Activated naive CD8-positive, alpha-beta T cell treated with anti-CD3 and anti-CD28 coated beads for 36 hours (primary cell): ENCODE measurements at regions not wholly inside any gene's neighbourhood (a gene's known extent, or its start where the extent isn't known, plus 50 kb on each side); places are given as distances from the start of the nearest gene placed in this dataset.

ENCODE experiments used
- DNase-seq: peaks from one replicate; pipeline ENCODE4 v3.0.0; 2021
- H3K27ac Mint-ChIP-seq: one replicate; pipeline ENCODE4 v1.8.0; 2022; ENCODE audit warnings: mild to moderate bottlenecking, moderate library complexity, mixed read lengths
- H3K27me3 Mint-ChIP-seq: one replicate; pipeline ENCODE4 v1.8.0; 2022; ENCODE audit warnings: mild to moderate bottlenecking, mixed read lengths
- H3K36me3 Mint-ChIP-seq: one replicate; pipeline ENCODE4 v1.8.0; 2021; ENCODE audit warnings: mild to moderate bottlenecking, mixed read lengths
- H3K4me1 Mint-ChIP-seq: one replicate; pipeline ENCODE4 v1.8.0; 2021; ENCODE audit warnings: mixed read lengths
- H3K4me3 Mint-ChIP-seq: one replicate; pipeline ENCODE4 v1.8.0; 2022; ENCODE audit warnings: mild to moderate bottlenecking, moderate library complexity, mixed read lengths
- H3K9me3 Mint-ChIP-seq: one replicate; pipeline ENCODE4 v1.8.0; 2022; ENCODE audit warnings: mixed read lengths

- H3K27ac Mint-ChIP-seq, result no peak overlapping the region
These were observed 217.6 kb upstream of the CCDC150 start for GRCh38 chr2:196421880-196422279.

GRCh38 chr2:196422361-196422760 is 217.2 kb upstream of the CCDC150 start:
- no peaks in the 10 kb centered on the region for H3K27me3 Mint-ChIP-seq
- no peak overlapping the region for H3K4me3 Mint-ChIP-seq

More at GRCh38 chr2:196421880-196422279, 217.6 kb upstream of the CCDC150 start:
- Mint-ChIP-seq H3K27me3 (no peaks in the 10 kb centered on the region), H3K4me1 (no peaks in the 10 kb centered on the region), H3K36me3 (no peaks in the 10 kb centered on the region), H3K9me3 (no peaks in the 10 kb centered on the region), H3K4me3 (no peak overlapping the region)
- DNase-seq, result no peak

GRCh38 chr2:196426122-196426521 is 213.4 kb upstream of the CCDC150 start:
- peaks cover 3% of the 10 kb centered on the region for H3K4me1 Mint-ChIP-seq
- no peaks in the 10 kb centered on the region for H3K9me3 Mint-ChIP-seq
- H3K36me3 Mint-ChIP-seq, result no peaks in the 10 kb centered on the region
- H3K27ac Mint-ChIP-seq, result no peak overlapping the region
- peaks cover 13% of the 10 kb centered on the region for H3K27me3 Mint-ChIP-seq
- DNase-seq, result no peak
- no peak overlapping the region for H3K4me3 Mint-ChIP-seq

More at GRCh38 chr2:196422361-196422760, 217.2 kb upstream of the CCDC150 start:
- Mint-ChIP-seq H3K27ac (no peak overlapping the region), H3K4me1 (no peaks in the 10 kb centered on the region), H3K36me3 (no peaks in the 10 kb centered on the region), H3K9me3 (no peaks in the 10 kb centered on the region)
- no peak for DNase-seq

DNA sequence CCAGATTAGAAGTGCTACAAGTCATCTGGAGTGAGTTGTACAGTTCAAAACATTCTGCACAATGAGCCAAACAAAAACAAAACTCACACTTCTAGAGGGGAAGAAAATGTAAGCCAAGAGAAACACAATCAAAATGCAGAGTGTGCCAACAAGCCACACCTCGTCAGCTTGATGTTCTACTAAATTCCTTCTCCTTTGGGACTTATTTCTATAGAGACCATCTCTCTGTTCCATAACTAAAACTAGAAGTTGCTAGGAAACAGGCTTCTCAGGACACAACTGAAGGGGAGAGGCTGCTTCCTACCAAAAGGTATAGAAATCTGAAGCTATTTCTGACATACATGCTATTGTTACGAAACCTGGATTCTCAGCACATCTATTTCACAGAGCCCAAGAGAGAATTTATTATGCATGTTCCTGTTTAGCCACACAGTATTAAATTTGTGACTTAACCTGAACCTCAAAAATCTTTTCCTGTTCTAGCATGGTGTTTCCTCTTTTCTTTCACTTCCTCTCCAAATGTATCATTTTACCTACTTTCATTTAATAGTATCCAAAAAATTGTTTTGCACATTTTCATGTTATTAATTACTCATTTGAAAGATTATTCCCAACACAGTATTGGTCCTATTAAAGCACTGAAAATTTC is 211.4 kb upstream of the CCDC150 start:
- Mint-ChIP-seq H3K27ac (no peak overlapping the region), H3K4me1 (peaks cover 3% of the 10 kb centered on the region), H3K36me3 (no peaks in the 10 kb centered on the region), H3K4me3 (no peak overlapping the region), H3K9me3 (no peaks in the 10 kb centered on the region), H3K27me3 (peaks cover 16% of the 10 kb centered on the region)
- no peak for DNase-seq

DNA sequence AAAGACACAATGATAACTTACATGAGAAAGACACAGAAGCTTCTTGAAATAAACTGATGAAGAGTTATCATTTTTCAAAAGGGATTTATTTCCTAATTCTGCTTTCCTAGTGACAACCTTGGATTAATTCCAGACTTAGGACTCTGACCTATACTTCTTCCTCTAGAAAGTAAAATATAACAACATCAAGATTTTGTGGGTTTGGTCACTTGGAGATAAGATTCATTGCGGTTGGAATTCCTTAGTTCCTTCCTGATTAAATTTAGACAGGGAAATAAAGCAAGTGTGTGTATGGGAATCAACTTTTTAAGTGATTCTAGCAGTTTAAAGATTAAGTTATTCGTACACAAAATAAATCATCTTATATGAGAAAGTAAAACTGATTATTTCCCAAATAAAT is 208.4 kb upstream of the CCDC150 start:
- Mint-ChIP-seq H3K9me3 (no peaks in the 10 kb centered on the region), H3K27ac (no peak overlapping the region), H3K4me3 (no peak overlapping the region), H3K4me1 (peaks cover 3% of the 10 kb centered on the region), H3K27me3 (peaks cover 16% of the 10 kb centered on the region), H3K36me3 (no peaks in the 10 kb centered on the region)
- no peak for DNase-seq

DNA sequence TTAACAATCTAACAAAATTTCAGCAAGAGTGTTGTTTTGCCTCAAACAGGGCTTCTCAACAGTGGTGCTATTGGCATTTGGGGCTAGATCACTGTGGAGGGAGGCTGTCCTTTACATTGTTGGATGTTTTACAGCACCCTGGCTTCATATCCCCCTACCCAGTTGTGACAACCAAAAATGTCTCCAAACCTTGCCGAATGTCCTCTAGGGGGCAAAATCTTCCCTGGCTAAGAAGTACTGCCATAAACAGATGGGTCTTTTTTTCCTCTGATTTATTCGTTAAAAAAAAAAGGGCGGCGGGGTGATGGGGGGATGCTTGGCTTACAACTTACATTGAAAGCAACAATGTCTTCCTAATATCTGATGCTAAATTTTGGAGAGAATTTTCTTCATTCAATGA is 207.6 kb upstream of the CCDC150 start:
- Mint-ChIP-seq H3K27me3 (peaks cover 18% of the 10 kb centered on the region), H3K4me3 (no peak overlapping the region), H3K27ac (no peak overlapping the region), H3K36me3 (no peaks in the 10 kb centered on the region), H3K9me3 (no peaks in the 10 kb centered on the region), H3K4me1 (peaks cover 3% of the 10 kb centered on the region)
- DNase-seq, result no peak

- peaks cover 1% of the 10 kb centered on the region for H3K4me1 Mint-ChIP-seq
- H3K27me3 Mint-ChIP-seq, result peaks cover 26% of the 10 kb centered on the region
- no peak overlapping the region for H3K4me3 Mint-ChIP-seq
- H3K27ac Mint-ChIP-seq, result no peak overlapping the region
- no peaks in the 10 kb centered on the region for H3K36me3 Mint-ChIP-seq
- no peak for DNase-seq
- H3K9me3 Mint-ChIP-seq, result no peaks in the 10 kb centered on the region
These were observed 206.4 kb upstream of the CCDC150 start for GRCh38 chr2:196433116-196433515.

- no peaks in the 10 kb centered on the region for H3K9me3 Mint-ChIP-seq
- DNase-seq, result no peak
- H3K4me1 Mint-ChIP-seq, result no peaks in the 10 kb centered on the region
- no peak overlapping the region for H3K27ac Mint-ChIP-seq
- H3K4me3 Mint-ChIP-seq, result no peak overlapping the region
- peaks cover 26% of the 10 kb centered on the region for H3K27me3 Mint-ChIP-seq
- H3K36me3 Mint-ChIP-seq, result no peaks in the 10 kb centered on the region
These were observed 205.3 kb upstream of the CCDC150 start for GRCh38 chr2:196434217-196434616.

DNA sequence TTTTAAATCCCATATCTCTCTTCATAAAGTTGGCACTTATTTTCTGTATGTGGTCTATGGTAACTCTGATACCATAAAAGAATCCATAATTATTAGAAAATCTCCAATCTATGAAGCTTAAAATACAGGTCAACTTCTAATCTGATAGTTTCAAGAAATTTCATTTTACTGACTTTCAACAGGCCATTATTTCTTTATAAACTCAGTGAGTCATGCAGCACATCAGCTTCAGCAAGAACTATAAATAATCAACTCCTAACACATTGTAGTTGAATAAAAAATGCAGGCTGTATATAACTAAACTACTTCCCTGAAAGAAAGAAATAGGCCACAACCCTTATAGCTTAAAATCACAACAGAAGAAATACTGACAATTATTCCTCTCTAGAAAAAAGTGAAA is 204.3 kb upstream of the CCDC150 start:
- no peak overlapping the region for H3K27ac Mint-ChIP-seq
- H3K36me3 Mint-ChIP-seq, result no peaks in the 10 kb centered on the region
- H3K9me3 Mint-ChIP-seq, result no peaks in the 10 kb centered on the region
- H3K27me3 Mint-ChIP-seq, result peaks cover 21% of the 10 kb centered on the region
- no peak overlapping the region for H3K4me3 Mint-ChIP-seq
- DNase-seq, result no peak
- H3K4me1 Mint-ChIP-seq, result no peaks in the 10 kb centered on the region

- no peak overlapping the region for H3K27ac Mint-ChIP-seq
- no peaks in the 10 kb centered on the region for H3K4me1 Mint-ChIP-seq
- no peaks in the 10 kb centered on the region for H3K36me3 Mint-ChIP-seq
- no peak for DNase-seq
- H3K27me3 Mint-ChIP-seq, result peaks cover 9% of the 10 kb centered on the region
- no peaks in the 10 kb centered on the region for H3K9me3 Mint-ChIP-seq
- no peak overlapping the region for H3K4me3 Mint-ChIP-seq
These were observed 201.9 kb upstream of the CCDC150 start for GRCh38 chr2:196437626-196438025.

GRCh38 chr2:196439760-196440159 is 199.8 kb upstream of the CCDC150 start:
- H3K4me1 Mint-ChIP-seq, result no peaks in the 10 kb centered on the region
- no peak for DNase-seq
- no peaks in the 10 kb centered on the region for H3K36me3 Mint-ChIP-seq
- peaks cover 9% of the 10 kb centered on the region for H3K27me3 Mint-ChIP-seq
- H3K4me3 Mint-ChIP-seq, result no peak overlapping the region
- H3K9me3 Mint-ChIP-seq, result no peaks in the 10 kb centered on the region
- H3K27ac Mint-ChIP-seq, result no peak overlapping the region

- H3K27ac Mint-ChIP-seq, result no peak overlapping the region
- DNase-seq, result no peak
- H3K36me3 Mint-ChIP-seq, result no peaks in the 10 kb centered on the region
- H3K27me3 Mint-ChIP-seq, result peaks cover 9% of the 10 kb centered on the region
- H3K9me3 Mint-ChIP-seq, result no peaks in the 10 kb centered on the region
- H3K4me3 Mint-ChIP-seq, result no peak overlapping the region
- H3K4me1 Mint-ChIP-seq, result no peaks in the 10 kb centered on the region
These were observed 199.1 kb upstream of the CCDC150 start for GRCh38 chr2:196440413-196440812.

DNA sequence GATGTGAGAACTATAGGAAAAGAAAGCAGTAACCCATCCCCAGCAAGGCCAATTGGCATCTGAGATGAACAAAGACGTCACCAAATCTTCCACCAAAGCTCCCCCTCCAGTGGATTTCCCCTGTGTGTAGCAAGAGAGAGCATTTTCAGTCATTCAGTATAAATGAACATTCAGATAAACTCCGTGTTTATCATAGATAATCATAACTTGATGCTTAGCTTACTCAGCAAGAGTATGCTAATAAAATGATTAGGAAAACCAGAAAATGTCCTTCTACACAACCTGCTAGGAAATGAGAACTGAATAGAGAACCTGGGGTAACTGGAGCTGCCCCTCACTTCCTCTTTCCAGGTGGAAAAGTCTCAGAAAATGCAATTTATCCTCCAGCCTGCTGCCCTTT is 198.0 kb upstream of the CCDC150 start:
- H3K27me3 Mint-ChIP-seq, result peaks cover 14% of the 10 kb centered on the region
- no peaks in the 10 kb centered on the region for H3K36me3 Mint-ChIP-seq
- no peaks in the 10 kb centered on the region for H3K9me3 Mint-ChIP-seq
- no peak for DNase-seq
- H3K27ac Mint-ChIP-seq, result no peak overlapping the region
- H3K4me1 Mint-ChIP-seq, result no peaks in the 10 kb centered on the region
- no peak overlapping the region for H3K4me3 Mint-ChIP-seq

- H3K27me3 Mint-ChIP-seq, result peaks cover 10% of the 10 kb centered on the region
- H3K9me3 Mint-ChIP-seq, result no peaks in the 10 kb centered on the region
- no peaks in the 10 kb centered on the region for H3K4me1 Mint-ChIP-seq
- H3K36me3 Mint-ChIP-seq, result no peaks in the 10 kb centered on the region
- H3K4me3 Mint-ChIP-seq, result no peak overlapping the region
- DNase-seq, result no peak
- H3K27ac Mint-ChIP-seq, result no peak overlapping the region
These were observed 197.3 kb upstream of the CCDC150 start for GRCh38 chr2:196442211-196442610.

DNA sequence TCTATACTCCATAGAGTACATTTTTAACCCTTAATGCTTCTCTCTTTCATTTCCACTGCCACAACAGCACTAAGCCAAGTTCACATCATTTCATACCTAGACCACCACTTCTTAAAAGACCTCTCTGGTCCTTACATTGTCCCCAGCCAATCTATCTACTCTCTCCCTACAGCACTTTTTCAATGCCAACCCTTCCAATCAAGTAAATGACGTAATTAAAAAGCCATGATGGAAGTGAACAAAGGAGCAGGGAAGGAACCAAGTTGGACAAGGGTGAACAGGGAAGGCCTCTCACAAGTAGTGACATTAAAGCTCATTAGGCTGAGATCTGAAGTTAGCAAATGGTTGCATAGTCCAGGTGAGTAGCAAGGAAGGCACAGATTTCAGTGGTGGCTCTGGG is 195.1 kb upstream of the CCDC150 start:
- Mint-ChIP-seq H3K27me3 (peaks cover 4% of the 10 kb centered on the region), H3K27ac (no peak overlapping the region), H3K4me1 (no peaks in the 10 kb centered on the region), H3K36me3 (no peaks in the 10 kb centered on the region), H3K9me3 (no peaks in the 10 kb centered on the region), H3K4me3 (no peak overlapping the region)
- DNase-seq, result no peak

- Mint-ChIP-seq H3K36me3 (no peaks in the 10 kb centered on the region), H3K4me3 (no peak overlapping the region), H3K27ac (no peak overlapping the region), H3K4me1 (no peaks in the 10 kb centered on the region), H3K9me3 (no peaks in the 10 kb centered on the region), H3K27me3 (peaks cover 4% of the 10 kb centered on the region)
- DNase-seq, result no peak
These were observed 193.5 kb upstream of the CCDC150 start for GRCh38 chr2:196445991-196446390.
